HG02610 (cell line): ENCODE measurements at regions not wholly inside any gene's neighbourhood (a gene's known extent, or its start where the extent isn't known, plus 50 kb on each side); places are given as distances from the start of the nearest gene placed in this dataset.
"Not testable (repeated sequence)": the region's sequence is repeated elsewhere in the genome, so short reads cannot be mapped to it uniquely, and the experiment has no call there.

Source experiments
- ATAC-seq: cut with Tn5 transposase; IDR thresholded peaks from one replicate; pipeline ENCODE4 v1.9.1; 2021; ENCODE audit warnings: mild to moderate bottlenecking, moderate library complexity; ENCODE audit not compliant: unreplicated experiment

GRCh38 chr5:152118676-152119470 is 194.2 kb upstream of the GLRA1 start:
- no peak for ATAC-seq

- ATAC-seq = no peak
Measured at GRCh38 chr5:152116934-152117333, 192.3 kb upstream of the GLRA1 start.

DNA sequence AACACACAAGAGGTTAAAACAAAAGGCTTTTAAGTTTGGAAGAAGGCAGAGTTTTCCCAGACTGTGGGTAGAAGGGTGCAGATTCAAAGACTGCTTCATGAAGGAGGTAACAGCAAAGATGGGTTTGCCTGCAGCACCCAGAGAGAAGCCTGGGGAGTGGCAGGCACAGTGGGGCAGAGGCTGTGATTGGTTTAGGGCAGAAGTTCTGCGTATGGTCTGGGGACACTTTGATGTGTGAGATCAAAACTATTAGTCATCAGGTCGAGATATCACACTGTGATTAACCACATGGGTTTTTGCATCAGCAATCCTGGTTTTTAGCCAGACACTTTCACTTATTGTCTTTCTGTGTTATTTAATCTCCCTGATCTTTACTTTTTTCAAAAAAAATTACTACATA is 188.8 kb upstream of the GLRA1 start:
- ATAC-seq = peak; percentile 77

- no peak for ATAC-seq
Measured at GRCh38 chr5:152107220-152107619, 182.6 kb upstream of the GLRA1 start.

DNA sequence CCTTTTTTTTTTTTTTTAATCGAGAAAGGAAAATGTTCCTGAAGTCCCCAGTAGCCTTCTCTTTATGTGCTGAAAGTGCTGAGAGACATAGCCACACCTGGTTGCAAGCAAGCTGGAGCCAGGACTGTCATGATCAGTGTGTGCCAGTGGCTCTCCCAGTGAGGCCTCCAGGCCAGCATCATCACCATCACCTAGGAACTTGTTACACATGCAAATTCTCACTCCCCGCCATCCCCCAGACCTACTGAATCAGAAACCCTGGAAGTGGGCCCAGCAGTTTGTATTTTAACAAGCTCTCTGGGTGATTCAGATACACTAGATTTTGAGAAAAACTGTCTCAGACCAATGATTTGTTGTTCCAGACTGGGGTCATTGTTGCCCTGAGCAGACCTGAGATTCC is 181.9 kb upstream of the GLRA1 start:
- no peak for ATAC-seq

DNA sequence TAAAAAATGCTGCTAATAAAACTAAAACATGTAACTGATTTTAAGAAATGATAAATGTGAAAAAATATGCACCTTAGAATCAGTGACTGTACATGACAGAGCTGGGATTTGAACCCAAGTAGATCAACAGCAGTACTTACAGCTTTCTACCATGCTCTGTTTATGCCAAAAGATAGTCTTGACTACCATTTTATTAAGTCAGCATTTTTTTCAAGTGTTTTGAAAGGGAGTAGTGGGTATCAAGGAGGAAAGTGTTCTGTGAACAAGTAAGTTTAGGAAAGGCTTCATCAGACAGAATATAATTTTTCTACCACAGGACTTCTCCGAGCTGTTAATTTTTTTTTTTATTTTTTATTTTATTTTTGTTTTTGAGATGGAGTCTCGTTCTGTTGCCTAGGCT is 180.4 kb upstream of the GLRA1 start:
- ATAC-seq = no peak

- ATAC-seq = no peak
Measured at GRCh38 chr5:152104211-152104610, 179.6 kb upstream of the GLRA1 start.

- ATAC-seq = not testable (repeated sequence)
Measured at GRCh38 chr5:152102908-152103307, 178.3 kb upstream of the GLRA1 start.

- ATAC-seq = no peak
Measured at GRCh38 chr5:152102057-152102456, 177.4 kb upstream of the GLRA1 start.

- ATAC-seq = no peak
Measured at GRCh38 chr5:152100462-152100861, 175.8 kb upstream of the GLRA1 start.

DNA sequence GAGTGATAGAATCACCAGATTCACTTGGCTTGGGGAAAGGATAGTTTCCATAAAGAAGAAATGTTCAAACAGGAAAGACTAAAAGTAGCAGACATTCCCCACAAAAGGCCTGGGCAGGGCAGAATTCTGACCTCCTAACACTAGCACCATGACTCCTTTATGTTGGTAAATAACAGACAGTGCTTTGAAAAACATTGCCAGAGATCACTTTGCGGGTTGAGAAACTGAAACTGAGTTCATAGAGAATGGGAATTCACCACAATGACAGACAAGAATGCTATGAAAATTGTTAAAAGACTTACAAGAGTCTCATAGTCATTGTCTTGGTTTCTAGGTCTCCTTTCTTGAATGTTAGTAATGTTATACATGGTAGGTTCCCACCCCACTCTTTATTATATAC is 172.5 kb upstream of the GLRA1 start:
- ATAC-seq = peak; percentile 56

DNA sequence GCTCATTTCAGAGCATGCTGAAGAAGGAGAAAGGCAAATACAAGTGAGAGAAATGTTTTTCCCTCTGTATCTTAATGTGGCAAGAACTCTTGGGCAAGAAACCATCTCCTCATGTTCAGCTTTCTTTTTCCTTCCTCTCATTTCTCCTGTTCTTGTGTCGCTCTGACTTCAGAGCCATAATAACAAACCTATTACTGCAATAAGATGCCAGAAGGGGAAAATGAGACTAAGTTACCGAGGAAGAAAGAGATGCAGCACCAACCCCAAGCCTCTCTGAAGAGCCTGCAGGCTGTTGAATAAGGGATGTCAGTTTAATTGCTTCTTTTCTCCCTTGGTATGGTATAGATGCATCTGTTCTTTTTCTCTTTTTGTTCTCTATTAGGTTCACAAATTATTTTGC is 170.1 kb upstream of the GLRA1 start:
- no peak for ATAC-seq

GRCh38 chr5:152094060-152094459 is 169.4 kb upstream of the GLRA1 start:
- no peak for ATAC-seq

GRCh38 chr5:152092580-152092979 is 167.9 kb upstream of the GLRA1 start:
- peak; percentile 63 for ATAC-seq

DNA sequence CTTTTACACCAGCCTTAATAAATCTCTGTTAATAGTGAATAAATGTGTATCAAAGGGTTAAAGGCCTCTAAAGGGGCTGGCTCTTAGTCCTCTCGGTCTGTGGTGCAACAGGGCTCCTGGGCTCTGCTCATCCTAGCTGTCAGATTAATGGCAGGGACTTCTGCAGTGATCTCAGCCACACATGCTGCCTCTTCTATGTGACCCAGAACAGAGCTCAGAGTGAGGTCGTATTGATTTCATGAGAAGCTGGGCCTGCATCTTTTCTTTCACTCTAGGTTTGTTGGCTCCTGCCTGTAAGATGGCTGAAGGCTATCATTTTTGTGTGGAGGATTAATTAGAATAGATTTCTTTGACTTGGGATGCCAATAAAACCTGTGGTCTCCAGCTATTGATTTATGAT is 165.0 kb upstream of the GLRA1 start:
- no peak for ATAC-seq

DNA sequence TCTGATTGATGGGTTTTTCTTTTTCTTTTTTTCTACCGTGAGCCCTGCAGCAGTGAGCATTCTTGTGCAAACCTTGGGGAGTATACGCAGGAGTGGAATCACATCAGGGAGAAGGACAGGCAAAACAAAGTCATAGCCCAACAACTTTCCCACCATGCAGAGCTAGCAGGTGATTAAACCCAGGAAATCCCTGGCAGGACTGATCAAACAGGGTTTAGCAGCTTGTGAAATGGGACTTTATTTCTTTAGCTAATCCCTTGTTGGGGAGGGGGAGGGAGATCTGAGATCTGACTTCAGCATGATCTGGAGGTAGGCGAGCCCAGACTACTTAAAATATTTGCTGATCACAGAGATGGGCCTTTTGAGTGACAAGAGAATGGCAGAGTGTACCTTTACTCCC is 162.0 kb upstream of the GLRA1 start:
- no peak for ATAC-seq

- no peak for ATAC-seq
Measured at GRCh38 chr5:152084476-152084875, 159.8 kb upstream of the GLRA1 start.

DNA sequence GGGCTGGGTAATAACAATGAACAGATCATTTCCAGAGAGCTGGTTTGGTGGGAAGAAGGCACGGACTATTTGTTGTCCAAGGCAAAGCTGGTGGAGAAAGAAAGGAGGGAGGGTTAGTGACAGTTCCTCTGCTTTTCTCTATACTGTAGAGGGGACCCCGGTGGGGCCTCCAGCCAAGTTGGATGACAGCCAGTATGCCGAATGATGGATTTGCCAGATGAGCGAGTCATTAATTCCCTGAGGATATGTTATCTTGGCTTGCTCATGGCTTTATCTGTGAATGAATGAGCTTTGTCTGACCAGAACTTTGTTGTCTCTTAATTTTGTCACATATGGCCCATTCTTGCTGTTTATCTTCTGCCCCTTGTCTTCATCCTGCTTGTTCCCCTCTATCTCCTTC is 158.6 kb upstream of the GLRA1 start:
- ATAC-seq = no peak

DNA sequence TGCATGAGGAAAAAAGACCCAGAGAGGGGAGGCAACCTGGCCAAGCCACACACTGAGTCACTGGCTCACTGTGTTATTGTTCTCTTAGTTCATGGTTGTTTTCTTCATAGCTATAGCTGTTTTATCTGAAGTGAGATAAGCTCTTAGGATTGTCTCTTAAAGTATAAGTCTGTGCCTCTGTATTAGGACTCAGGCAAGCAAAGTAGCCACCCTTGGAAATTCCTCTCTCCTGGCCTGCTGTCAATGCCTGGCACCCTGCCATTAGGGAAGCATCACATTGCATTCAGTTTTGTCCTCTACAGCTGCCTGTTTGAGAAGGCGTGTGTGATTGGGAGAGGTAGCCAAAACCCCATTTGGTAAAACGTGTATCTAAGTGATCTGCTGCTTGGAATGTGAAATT is 147.4 kb upstream of the GLRA1 start:
- ATAC-seq = no peak

DNA sequence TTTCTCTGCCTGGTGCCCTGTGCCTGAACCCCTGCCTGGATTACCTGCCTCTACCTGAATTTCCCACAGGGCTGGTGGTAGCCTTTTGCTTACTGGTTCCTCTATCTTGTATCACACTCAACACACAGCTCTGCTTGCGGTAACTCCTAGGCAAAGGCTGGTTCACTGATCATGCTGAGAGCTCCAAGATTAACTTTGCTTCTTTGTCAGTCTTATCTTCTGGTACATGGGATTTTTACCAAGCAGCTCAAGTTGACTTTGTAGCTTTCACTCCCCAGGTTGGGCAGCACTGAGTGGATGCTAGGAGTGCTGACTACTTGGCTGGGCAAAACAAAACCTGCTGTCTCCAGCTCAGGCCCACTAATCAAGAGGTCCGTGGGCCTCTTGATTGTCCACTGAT is 145.9 kb upstream of the GLRA1 start:
- no peak for ATAC-seq

- no peak for ATAC-seq
Measured at GRCh38 chr5:152066784-152067183, 142.1 kb upstream of the GLRA1 start.

DNA sequence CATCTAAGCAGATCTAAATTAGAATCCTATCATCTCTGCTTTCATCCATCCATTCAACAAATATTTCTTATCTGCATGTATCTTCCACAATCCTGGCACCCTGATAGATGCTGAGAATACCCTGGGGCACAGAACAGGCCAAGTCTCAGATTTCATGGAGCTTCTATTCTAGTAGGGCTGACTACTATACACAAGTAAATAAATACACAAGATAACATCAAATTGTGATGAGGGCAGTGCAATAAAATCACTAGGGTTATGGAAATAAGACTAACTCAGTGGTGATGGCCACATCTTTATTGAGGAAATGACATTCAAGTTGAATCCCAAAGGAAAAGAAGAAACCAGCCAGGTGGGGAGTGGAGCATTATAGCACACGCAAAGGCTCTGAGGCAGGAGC is 138.4 kb upstream of the GLRA1 start:
- no peak for ATAC-seq

DNA sequence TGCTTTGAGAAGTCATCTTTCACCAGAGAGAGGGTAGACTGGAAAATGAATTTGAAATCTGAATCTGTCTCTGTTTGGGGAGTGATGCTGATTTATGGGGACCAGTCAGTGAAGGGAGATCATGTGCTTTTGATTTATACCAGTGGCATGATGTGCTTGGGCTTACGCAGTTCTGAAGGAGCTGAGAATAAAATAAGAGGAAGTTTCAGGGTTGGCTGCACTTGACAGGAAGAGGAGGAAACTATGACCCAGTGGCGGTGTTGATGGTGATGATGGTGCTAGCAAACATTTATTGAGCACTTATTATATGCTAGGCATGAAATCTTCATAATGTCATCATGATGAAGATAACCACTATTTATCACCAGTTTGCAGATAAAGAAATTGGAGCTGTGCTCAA is 136.4 kb upstream of the GLRA1 start:
- no peak for ATAC-seq
